Chondrocyte (in vitro differentiated cells): ENCODE measurements at regions not wholly inside any gene's neighbourhood (a gene's known extent, or its start where the extent isn't known, plus 50 kb on each side); places are given as distances from the start of the nearest gene placed in this dataset.

ENCODE experiments used
- DNase-seq: peaks from one replicate; pipeline ENCODE4 v3.0.0; 2021; ENCODE audit warnings: mixed read lengths, low spot score
- H3K27ac Mint-ChIP-seq: one replicate; pipeline ENCODE4 v1.8.0; 2021; ENCODE audit warnings: mild to moderate bottlenecking, moderate library complexity, mixed read lengths; ENCODE audit not compliant: unreplicated experiment
- H3K27me3 Mint-ChIP-seq: 2 replicates; pipeline ENCODE4 v1.8.0; 2021; ENCODE audit warnings: low read depth, mixed read lengths
- H3K36me3 Mint-ChIP-seq: 2 replicates; pipeline ENCODE4 v1.8.0; 2021; ENCODE audit warnings: low read depth, mixed read lengths
- H3K4me1 Mint-ChIP-seq: 2 replicates; pipeline ENCODE4 v1.8.0; 2021; ENCODE audit warnings: low read depth, mild to moderate bottlenecking, mixed read lengths
- H3K4me3 Mint-ChIP-seq: one replicate; pipeline ENCODE4 v1.8.0; 2021; ENCODE audit warnings: mild to moderate bottlenecking, moderate library complexity, mixed read lengths; ENCODE audit not compliant: unreplicated experiment
- H3K9me3 Mint-ChIP-seq: 2 replicates; pipeline ENCODE4 v1.8.0; 2021; ENCODE audit warnings: low read depth, mixed read lengths
- CTCF ChIP-seq: fragments of 200-600 bp; sonication (generic); IDR thresholded peaks from 2 replicates; pipeline ENCODE4 v1.5.0; 2021; ENCODE audit warnings: antibody characterized with exemption, mild to moderate bottlenecking, moderate library complexity

DNA sequence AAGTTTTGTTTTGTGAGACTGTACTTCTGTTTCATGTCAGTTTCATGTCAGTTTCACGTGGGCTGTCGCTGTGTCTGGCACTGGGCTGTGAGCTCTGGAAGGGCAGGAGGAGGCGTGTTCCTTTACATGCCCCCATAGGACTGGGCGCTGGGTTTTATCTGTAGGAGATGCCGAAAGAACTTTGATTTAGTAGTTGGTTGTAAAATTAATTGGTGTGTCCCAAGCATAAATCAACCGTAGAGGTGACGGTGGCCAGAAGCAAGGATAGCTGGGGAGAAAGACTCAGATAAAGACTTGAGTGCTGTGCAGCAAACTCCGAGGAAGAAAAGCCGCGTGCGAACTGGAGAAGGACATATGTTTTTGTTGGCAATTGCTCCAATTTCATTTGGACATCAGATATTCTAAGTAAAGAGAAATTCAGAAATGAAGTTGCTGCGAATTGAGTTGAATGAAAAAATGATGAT, 182.5 kb downstream of the VRK1 start:
- Mint-ChIP-seq H3K4me1 (no peaks in the 10 kb centered on the region), H3K9me3 (peaks cover 39% of the 10 kb centered on the region), H3K27me3 (no peaks in the 10 kb centered on the region), H3K4me3 (no peak overlapping the region), H3K36me3 (no peaks in the 10 kb centered on the region), H3K27ac (no peak overlapping the region)
- no peak for TF ChIP-seq CTCF
- no peak for DNase-seq

DNA sequence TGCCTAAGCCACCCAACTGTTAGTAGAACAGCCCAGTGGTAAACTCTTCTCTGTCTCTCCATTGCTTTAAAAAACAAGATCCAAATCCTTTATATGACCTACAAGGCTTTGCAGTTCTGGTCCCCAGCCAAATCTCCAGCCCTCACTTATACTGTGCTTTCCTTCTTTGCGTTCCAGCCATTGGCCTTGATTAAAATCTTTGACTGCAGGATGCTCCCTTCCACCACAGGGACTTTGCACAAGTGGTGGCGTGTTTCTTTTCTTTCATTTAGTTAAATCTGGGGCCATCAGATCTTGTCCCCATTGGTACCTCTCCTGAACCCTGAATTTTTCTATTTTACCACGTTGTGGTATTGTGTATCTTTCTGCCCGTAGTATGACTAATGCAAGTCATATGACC, 183.7 kb downstream of the VRK1 start:
- H3K4me3 Mint-ChIP-seq = no peak overlapping the region
- H3K9me3 Mint-ChIP-seq = peaks cover 32% of the 10 kb centered on the region
- H3K27me3 Mint-ChIP-seq = no peaks in the 10 kb centered on the region
- no peak for DNase-seq
- TF ChIP-seq CTCF = no peak
- no peak overlapping the region for H3K27ac Mint-ChIP-seq
- H3K36me3 Mint-ChIP-seq = no peaks in the 10 kb centered on the region
- no peaks in the 10 kb centered on the region for H3K4me1 Mint-ChIP-seq

DNA sequence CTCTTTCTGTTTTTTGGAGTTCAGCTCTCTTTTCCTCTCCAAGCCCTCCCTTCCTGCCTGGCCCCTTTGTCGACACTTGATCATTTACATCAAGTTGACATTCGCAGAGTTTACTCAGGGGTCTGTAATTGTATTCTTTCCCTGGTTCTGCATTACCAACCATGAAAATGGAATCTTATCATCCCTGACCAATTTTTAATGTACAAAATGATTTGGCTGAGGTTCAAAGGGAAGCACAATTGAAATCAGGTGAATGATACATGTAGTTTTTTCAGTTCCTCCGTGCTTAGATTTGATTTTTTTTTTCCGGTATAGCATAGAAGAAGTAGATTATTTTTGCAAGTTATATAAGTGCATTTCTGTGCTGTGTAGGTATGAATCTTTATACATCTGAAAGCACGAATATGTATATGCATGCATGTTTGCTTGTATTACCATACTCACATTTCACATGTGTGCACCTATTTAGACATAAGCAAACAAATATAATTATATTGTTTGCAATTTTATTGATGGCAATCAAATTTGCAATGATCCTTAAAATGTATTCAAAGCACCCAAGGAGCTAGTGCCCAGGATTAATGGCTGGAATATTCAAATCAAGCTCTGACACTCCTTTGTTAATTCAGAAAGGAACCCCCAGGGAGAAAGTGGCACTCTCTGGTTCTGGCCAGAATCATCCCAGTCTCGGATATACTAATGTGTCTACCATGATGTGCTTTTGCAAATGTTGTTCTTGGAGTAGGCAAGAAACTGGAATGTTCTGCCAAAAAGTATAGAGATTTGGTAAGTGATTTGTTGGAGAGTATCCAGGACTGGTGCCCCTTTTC, 189.3 kb downstream of the VRK1 start:
- DNase-seq = no peak
- Mint-ChIP-seq H3K27me3 (no peaks in the 10 kb centered on the region), H3K4me1 (no peaks in the 10 kb centered on the region), H3K27ac (no peak overlapping the region), H3K9me3 (peaks cover 32% of the 10 kb centered on the region), H3K4me3 (no peak overlapping the region), H3K36me3 (no peaks in the 10 kb centered on the region)
- TF ChIP-seq CTCF = no peak

GRCh38 chr14:96987086-96987474, 189.9 kb downstream of the VRK1 start:
- no peaks in the 10 kb centered on the region for H3K4me1 Mint-ChIP-seq
- TF ChIP-seq CTCF = no peak
- H3K36me3 Mint-ChIP-seq = no peaks in the 10 kb centered on the region
- no peak overlapping the region for H3K27ac Mint-ChIP-seq
- DNase-seq = no peak
- H3K9me3 Mint-ChIP-seq = peaks cover 30% of the 10 kb centered on the region
- H3K4me3 Mint-ChIP-seq = no peak overlapping the region
- no peaks in the 10 kb centered on the region for H3K27me3 Mint-ChIP-seq

DNA sequence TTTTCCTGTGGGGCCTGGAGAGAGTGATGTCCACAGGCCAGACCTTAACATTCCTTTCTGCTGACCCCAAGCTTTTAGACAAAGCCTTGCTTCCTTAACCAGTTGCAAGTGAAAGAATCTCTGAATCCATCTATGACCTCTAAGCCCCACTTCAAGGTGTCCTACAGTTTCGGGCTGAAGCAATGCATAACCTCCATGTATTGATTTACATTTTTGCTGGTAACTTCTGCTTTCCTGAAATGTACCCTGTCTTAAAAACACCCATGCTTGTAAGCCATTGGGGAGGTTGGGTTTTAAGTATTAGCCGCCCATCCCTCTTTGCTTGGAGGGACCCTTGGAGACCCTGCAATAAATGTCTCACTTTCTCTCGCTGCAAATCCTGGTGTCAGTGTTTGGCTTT, 190.6 kb downstream of the VRK1 start:
- Mint-ChIP-seq H3K27me3 (no peaks in the 10 kb centered on the region), H3K27ac (no peak overlapping the region), H3K4me1 (no peaks in the 10 kb centered on the region), H3K4me3 (no peak overlapping the region), H3K36me3 (no peaks in the 10 kb centered on the region), H3K9me3 (peaks cover 29% of the 10 kb centered on the region)
- no peak for TF ChIP-seq CTCF
- no peak for DNase-seq
